Liver (tissue), 8 donors: ENCODE measurements at regions not wholly inside any gene's neighbourhood (a gene's known extent, or its start where the extent isn't known, plus 50 kb on each side); places are given as distances from the start of the nearest gene placed in this dataset.

Experiments used
- DNase-seq: peaks from one replicate; pipeline ENCODE4 v3.0.0-alpha.2; 2017; ENCODE audit warnings: low spot score
- H3K27ac ChIP-seq, 2 donors: one replicate each; pipeline ENCODE4 v1.7.0; 2013; ENCODE audit warnings: inconsistent platforms in 2 of 2, low read length in 2 of 2, control low read depth in 1 of 2, low read depth in 1 of 2, mild to moderate bottlenecking in 1 of 2
- H3K27me3 ChIP-seq, 4 donors: one replicate each; pipeline versions ENCODE4 v1.6.1 to v1.7.0; 2013; ENCODE audit warnings: low read length in 3 of 4, inconsistent platforms in 1 of 4, mild to moderate bottlenecking in 1 of 4, moderate library complexity in 1 of 4; ENCODE audit not compliant: control insufficient read depth in 4 of 4, insufficient read depth in 4 of 4
- H3K36me3 ChIP-seq, 4 donors: one replicate each; pipeline versions ENCODE4 v1.6.1 to v1.7.0; 2013; ENCODE audit warnings: low read length in 3 of 4, mild to moderate bottlenecking in 3 of 4, low read depth in 1 of 4, moderate library complexity in 1 of 4; ENCODE audit not compliant: control insufficient read depth in 4 of 4, insufficient read depth in 3 of 4
- H3K4me1 ChIP-seq, 4 donors: one replicate each; pipeline versions ENCODE4 v1.6.1 to v1.7.0; 2013; ENCODE audit warnings: low read length in 3 of 4, mild to moderate bottlenecking in 3 of 4, moderate library complexity in 1 of 4; ENCODE audit not compliant: control insufficient read depth in 4 of 4, insufficient read depth in 4 of 4
- H3K4me3 ChIP-seq, 3 donors: one replicate each; pipeline versions ENCODE4 v1.6.1 to v1.7.0; 2013; ENCODE audit warnings: low read length in 3 of 3, control low read depth in 1 of 3, low read depth in 1 of 3, mild to moderate bottlenecking in 1 of 3
- H3K9ac ChIP-seq, 2 donors: one replicate each; pipeline ENCODE4 v1.7.0; 2013; ENCODE audit warnings: low read length in 2 of 2, mild to moderate bottlenecking in 2 of 2, moderate library complexity in 2 of 2, control low read depth in 1 of 2, low read depth in 1 of 2
- H3K9me3 ChIP-seq, 4 donors: one replicate each; pipeline versions ENCODE4 v1.6.1 to v1.7.0; 2013; ENCODE audit warnings: low read length in 3 of 4; ENCODE audit not compliant: control insufficient read depth in 4 of 4
- EGR1 ChIP-seq, 2 donors: IDR thresholded peaks; 2 replicates each; pipeline ENCODE4 v1.6.1; 2016 to 2018; ENCODE audit warnings: antibody characterized with exemption in 2 of 2, low read depth in 2 of 2
- FOXA1 ChIP-seq: IDR thresholded peaks from 2 replicates; pipeline ENCODE4 v1.6.1; 2016; ENCODE audit warnings: antibody characterized with exemption
- FOXA2 ChIP-seq: IDR thresholded peaks from 2 replicates; pipeline ENCODE4 v1.6.1; 2016; ENCODE audit warnings: antibody characterized with exemption
- GABPA ChIP-seq, 2 donors: IDR thresholded peaks in 1 of 2; conservative IDR thresholded peaks in 1 of 2; 2 replicates each; pipeline ENCODE4 v1.6.1; 2016; ENCODE audit warnings: antibody characterized with exemption in 2 of 2, mild to moderate bottlenecking in 1 of 2, moderate library complexity in 1 of 2
- HNF4A ChIP-seq, 2 donors: conservative IDR thresholded peaks; 2 replicates each; pipeline ENCODE4 v1.6.1; 2016; ENCODE audit warnings: antibody characterized with exemption in 2 of 2, mild to moderate bottlenecking in 2 of 2
- JUND ChIP-seq, 2 donors: IDR thresholded peaks; 2 replicates each; pipeline ENCODE4 v1.6.1; 2016; ENCODE audit warnings: antibody characterized with exemption in 2 of 2
- NR2F2 ChIP-seq: IDR thresholded peaks from 2 replicates; pipeline ENCODE4 v1.6.1; 2016; ENCODE audit warnings: antibody characterized with exemption
- RAD21 ChIP-seq, 2 donors: IDR thresholded peaks; 2 replicates each; pipeline ENCODE4 v1.6.1; 2016; ENCODE audit warnings: antibody characterized with exemption in 2 of 2, mild to moderate bottlenecking in 2 of 2
- REST ChIP-seq: IDR thresholded peaks from 2 replicates; pipeline ENCODE4 v1.6.1; 2016; ENCODE audit warnings: antibody characterized with exemption, mild to moderate bottlenecking
- RXRA ChIP-seq, 2 donors: IDR thresholded peaks; 2 replicates each; pipeline ENCODE4 v1.6.1; 2017 to 2018; ENCODE audit warnings: antibody characterized with exemption in 2 of 2, mild to moderate bottlenecking in 1 of 2
- SP1 ChIP-seq: IDR thresholded peaks from 2 replicates; pipeline ENCODE4 v1.6.1; 2018; ENCODE audit warnings: antibody characterized with exemption, mild to moderate bottlenecking
- YY1 ChIP-seq: IDR thresholded peaks from 2 replicates; pipeline ENCODE4 v1.6.1; 2016; ENCODE audit warnings: antibody characterized with exemption, mild to moderate bottlenecking
- ZBTB33 ChIP-seq: IDR thresholded peaks from 2 replicates; pipeline ENCODE4 v1.6.1; 2016; ENCODE audit warnings: antibody characterized with exemption
- WGBS: extraction: QIAGEN DNeasy Blood & Tissue Kit; methylation state at CpG from one replicate; pipeline ENCODE4 v1.1.7; 2013; 5-methylcytosine and 5-hydroxymethylcytosine counted together
- TF ChIP-seq, protein P1 (sequence below): fragments of 150-350 bp; IDR thresholded peaks from 2 replicates; pipeline ENCODE4 v1.5.1; 2017; ENCODE audit warnings: improper control_type of control experiment, low read depth, low read length; ENCODE audit not compliant: missing input control
- TF ChIP-seq, protein P2 (sequence below): IDR thresholded peaks from 2 replicates; pipeline ENCODE4 v1.6.1; 2016; ENCODE audit warnings: antibody characterized with exemption
- donor health status: healthy.
- donor health status: healthy.
- donor health status: healthy.
- donor health status: healthy.
- donor health status: healthy.

DNA sequence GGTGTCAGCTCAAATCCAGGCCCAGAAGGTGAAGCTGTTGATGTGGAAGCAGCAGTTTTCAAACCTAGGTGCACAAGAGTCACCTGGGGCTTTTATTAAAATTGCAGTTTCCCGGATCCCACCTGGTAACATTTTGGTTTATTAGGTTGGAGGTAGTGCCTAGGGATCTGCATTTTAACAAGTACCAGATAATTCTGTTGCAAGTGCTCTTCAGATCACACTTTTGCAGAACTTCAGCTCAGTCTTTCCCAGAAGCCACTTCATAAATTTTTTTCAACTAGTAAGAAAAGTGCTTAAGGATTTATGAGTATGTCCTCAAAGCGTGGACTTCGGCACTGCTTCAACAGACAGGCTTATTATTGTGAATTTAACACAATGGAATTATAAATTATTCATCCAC is 213.8 kb downstream of the ADRA2A start:
- Histone ChIP-seq H3K4me3 (no peak overlapping the region), H3K27ac (no peak overlapping the region), H3K4me1 (no peaks in the 10 kb centered on the region), H3K36me3 (no peaks in the 10 kb centered on the region), H3K9me3 (no peaks in the 10 kb centered on the region), H3K9ac (no peak overlapping the region), H3K27me3 (peaks cover 0 to 2% (median 0%) of the 10 kb centered on the region in 4 donors)
- TF ChIP-seq FOXA2 (no peak), NR2F2 (no peak), JUND (IDR thresholded peaks at IDR 0.05) (no peak), SP1 (no peak), ZBTB33 (no peak), EGR1 (IDR thresholded peaks at IDR 0.05; ENCODE audit: low read depth in 2 of 2) (no peak), RXRA (IDR thresholded peaks at IDR 0.05) (no peak), RAD21 (IDR thresholded peaks at IDR 0.05) (no peak), GABPA (IDR thresholded peaks at IDR 0.05 in 1 of 2, conservative IDR thresholded peaks at IDR 0.05 in 1 of 2) (no peak), REST (no peak), FOXA1 (no peak), HNF4A (conservative IDR thresholded peaks at IDR 0.05) (no peak)
- TF ChIP-seq, protein P1, sequence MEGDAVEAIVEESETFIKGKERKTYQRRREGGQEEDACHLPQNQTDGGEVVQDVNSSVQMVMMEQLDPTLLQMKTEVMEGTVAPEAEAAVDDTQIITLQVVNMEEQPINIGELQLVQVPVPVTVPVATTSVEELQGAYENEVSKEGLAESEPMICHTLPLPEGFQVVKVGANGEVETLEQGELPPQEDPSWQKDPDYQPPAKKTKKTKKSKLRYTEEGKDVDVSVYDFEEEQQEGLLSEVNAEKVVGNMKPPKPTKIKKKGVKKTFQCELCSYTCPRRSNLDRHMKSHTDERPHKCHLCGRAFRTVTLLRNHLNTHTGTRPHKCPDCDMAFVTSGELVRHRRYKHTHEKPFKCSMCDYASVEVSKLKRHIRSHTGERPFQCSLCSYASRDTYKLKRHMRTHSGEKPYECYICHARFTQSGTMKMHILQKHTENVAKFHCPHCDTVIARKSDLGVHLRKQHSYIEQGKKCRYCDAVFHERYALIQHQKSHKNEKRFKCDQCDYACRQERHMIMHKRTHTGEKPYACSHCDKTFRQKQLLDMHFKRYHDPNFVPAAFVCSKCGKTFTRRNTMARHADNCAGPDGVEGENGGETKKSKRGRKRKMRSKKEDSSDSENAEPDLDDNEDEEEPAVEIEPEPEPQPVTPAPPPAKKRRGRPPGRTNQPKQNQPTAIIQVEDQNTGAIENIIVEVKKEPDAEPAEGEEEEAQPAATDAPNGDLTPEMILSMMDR = no peak
- 81% methylated on average over 3 of the region's 3 CpGs for WGBS
- DNase-seq = no peak

DNA sequence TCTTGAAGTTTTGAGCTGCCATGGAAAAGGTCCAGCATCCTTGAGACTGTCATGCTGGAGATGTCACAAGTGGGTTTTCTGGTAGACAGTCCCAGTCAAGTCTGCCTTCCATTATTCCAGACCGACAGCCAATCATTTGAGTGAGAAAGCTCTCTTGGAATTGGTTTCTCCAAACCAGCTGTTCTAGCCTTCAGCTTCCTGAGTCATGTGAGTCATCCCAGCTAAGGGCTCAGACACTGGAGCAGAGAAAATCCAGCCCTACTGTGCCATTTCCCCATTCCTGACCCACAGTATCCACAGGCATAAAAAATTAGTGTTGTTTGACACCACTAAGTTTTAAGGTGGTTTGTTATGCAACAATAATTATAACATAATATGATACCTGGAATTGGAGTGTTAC is 219.0 kb downstream of the ADRA2A start:
- no peaks in the 10 kb centered on the region for H3K4me1 ChIP-seq
- no peaks in the 10 kb centered on the region for H3K36me3 ChIP-seq
- no peaks in the 10 kb centered on the region for H3K27me3 ChIP-seq
- no peak for DNase-seq
- no peak overlapping the region for H3K4me3 ChIP-seq
- WGBS = 89% methylated on average over 1 of the region's 1 CpG
- H3K9me3 ChIP-seq = no peaks in the 10 kb centered on the region
- TF ChIP-seq, protein P2, sequence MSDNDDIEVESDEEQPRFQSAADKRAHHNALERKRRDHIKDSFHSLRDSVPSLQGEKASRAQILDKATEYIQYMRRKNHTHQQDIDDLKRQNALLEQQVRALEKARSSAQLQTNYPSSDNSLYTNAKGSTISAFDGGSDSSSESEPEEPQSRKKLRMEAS = no peak
- TF ChIP-seq REST (no peak), SP1 (no peak), RAD21 (IDR thresholded peaks at IDR 0.05) (no peak), YY1 (no peak)
- no peak overlapping the region for H3K27ac ChIP-seq
- H3K9ac ChIP-seq = no peak overlapping the region
